ENCODE measurements at regions not wholly inside any gene's neighbourhood (a gene's known extent, or its start where the extent isn't known, plus 50 kb on each side); places are given as distances from the start of the nearest gene placed in this dataset.

GRCh38 chr1:234985516-234986294 is 142.9 kb downstream of the TOMM20 start:
- ChIA-PET CTCF (interaction anchor here (0.7 kb wide), 1 partner anchor 351 kb away, joined by 3 read pairs; no protein-coding TSS in a partner anchor), RAD21 (ENCODE audit: low non-redundant PET in 1 of 2, low total read pairs in 2 of 2, uncharacterized antibody in 2 of 2, unreplicated experiment in 2 of 2) (no interaction called here), POLR2A (interaction anchor here (0.9 kb wide), 1 partner anchor 12 kb away, joined by 3 read pairs; no protein-coding TSS in a partner anchor)
- no peaks in the 10 kb centered on the region for H3K36me3 ChIP-seq (ENCODE audit: control insufficient read depth in 1 of 2, insufficient read depth in 2 of 2, low read length in 2 of 2)
- TF ChIP-seq REST (IDR thresholded peaks at IDR 0.05; ENCODE audit: low read depth) (no peak), EZH2 (IDR thresholded peaks at IDR 0.05) (no peak), RAD21 (IDR thresholded peaks at IDR 0.05; ENCODE audit: low read depth) (no peak), ZBTB33 (IDR thresholded peaks at IDR 0.05; ENCODE audit: extremely low read depth, insufficient replicate concordance, low read length) (no peak), YY1 (IDR thresholded peaks at IDR 0.05; ENCODE audit: extremely low read depth, insufficient replicate concordance, low read depth, low read length) (no peak), POLR2A (IDR thresholded peaks at IDR 0.05; ENCODE audit: borderline replicate concordance, extremely low read depth, insufficient read depth, insufficient read length) (no peak), SP1 (IDR thresholded peaks at IDR 0.05; ENCODE audit: low read depth) (no peak), SRF (IDR thresholded peaks at IDR 0.05; ENCODE audit: low read depth) (no peak), MAX (IDR thresholded peaks at IDR 0.05) (no peak), ZNF274 (IDR thresholded peaks at IDR 0.05; ENCODE audit: low read depth, low read length) (no peak), ZFX (IDR thresholded peaks at IDR 0.05) (no peak), FOSL1 (IDR thresholded peaks at IDR 0.05; ENCODE audit: low read depth) (no peak), EGR1 (IDR thresholded peaks at IDR 0.05; ENCODE audit: low read depth) (no peak), JUND (IDR thresholded peaks at IDR 0.05) (no peak), EZH2phosphoT487 (IDR thresholded peaks at IDR 0.05; ENCODE audit: borderline replicate concordance) (no peak), SIN3A (IDR thresholded peaks at IDR 0.05; ENCODE audit: low read depth) (no peak), TCF7L2 (IDR thresholded peaks at IDR 0.05; ENCODE audit: borderline replicate concordance, extremely low read depth, insufficient read depth, insufficient read length) (no peak)
- no peak overlapping the region for H3K4me2 ChIP-seq (ENCODE audit: low read length)
- H3K9me3 ChIP-seq (ENCODE audit: control insufficient read depth in 1 of 2, insufficient read depth in 1 of 2, low read depth in 1 of 2, low read length in 2 of 2): no peaks in the 10 kb centered on the region
- H3K27ac ChIP-seq (ENCODE audit: low read depth, low read length): no peak overlapping the region
- no peaks in the 10 kb centered on the region for H4K20me1 ChIP-seq (ENCODE audit: insufficient read depth)
- no peaks in the 10 kb centered on the region for H3K27me3 ChIP-seq (ENCODE audit: insufficient read depth, low read length)
- no peaks in the 10 kb centered on the region for H3K9me2 ChIP-seq (ENCODE audit: insufficient read depth)
- no peak overlapping the region for H3K4me3 ChIP-seq (replicated peaks in 1 of 2; ENCODE audit: low read depth in 1 of 2, low read length in 2 of 2)
- intact Hi-C loops (cut with micrococcal nuclease): no loop called here
- peaks cover 17 to 45% of the 10 kb centered on the region in 2 experiments for H3K4me1 ChIP-seq (ENCODE audit: control insufficient read depth in 1 of 2, insufficient read depth in 2 of 2, low read length in 2 of 2)
- ATAC-seq (no peak), DNase-seq (ENCODE audit: low read depth, low spot score) (no peak)
- no peaks in the 10 kb centered on the region for H3K79me2 ChIP-seq (ENCODE audit: insufficient read depth, low read length)
- H3K9ac ChIP-seq (ENCODE audit: low read length): no peak overlapping the region
- BruUV-seq (replicated peaks): no TSS peak
- no peak overlapping the region for H2AFZ ChIP-seq (ENCODE audit: low read depth, low read length, poor library complexity, severe bottlenecking)
